Colonic mucosa (tissue), 4 donors: ENCODE measurements at regions not wholly inside any gene's neighbourhood (a gene's known extent, or its start where the extent isn't known, plus 50 kb on each side); places are given as distances from the start of the nearest gene placed in this dataset.

Source experiments
- DNase-seq: peaks from one replicate; pipeline ENCODE4 v3.0.0-alpha.2; 2020
- H3K27ac ChIP-seq: fragments of 200-600 bp; one replicate; pipeline ENCODE4 v1.8.0; 2021
- H3K27me3 ChIP-seq: fragments of 200-600 bp; one replicate; pipeline ENCODE4 v1.8.0; 2021
- H3K36me3 ChIP-seq: fragments of 200-600 bp; one replicate; pipeline ENCODE4 v1.8.0; 2021
- H3K4me1 ChIP-seq: fragments of 200-600 bp; one replicate; pipeline ENCODE4 v1.8.0; 2021; ENCODE audit warnings: mild to moderate bottlenecking
- H3K4me3 ChIP-seq: fragments of 200-600 bp; one replicate; pipeline ENCODE4 v1.8.0; 2021
- H3K9ac ChIP-seq, 2 donors: one replicate each; pipeline ENCODE4 v1.7.0; 2013; ENCODE audit warnings: control low read depth in 2 of 2, low read depth in 2 of 2, low read length in 2 of 2
- H3K9me3 ChIP-seq: fragments of 200-600 bp; one replicate; pipeline ENCODE4 v1.8.0; 2021
- CTCF ChIP-seq: fragments of 200-600 bp; IDR thresholded peaks from one replicate; pipeline ENCODE4 v1.8.0; 2022; ENCODE audit warnings: antibody characterized with exemption, mild to moderate bottlenecking
- intact Hi-C: fragments of 100-400 bp; cut with DNase I; formaldehyde crosslinking; loops from one replicate; pipeline ENCODE4 v1.14.1; 2022
- donor health status: healthy.
- donor health status: DM: no; HTN: no; CAD: no.
- donor health status: DM: no; HTN: no; CAD: no.

- Histone ChIP-seq H3K4me1 (no peaks in the 10 kb centered on the region), H3K4me3 (no peak overlapping the region), H3K27me3 (peaks cover 6% of the 10 kb centered on the region), H3K9ac (no peak overlapping the region), H3K9me3 (no peaks in the 10 kb centered on the region), H3K27ac (no peak overlapping the region), H3K36me3 (no peaks in the 10 kb centered on the region)
- intact Hi-C loops: no loop called here
- TF ChIP-seq CTCF: no peak
- no peak for DNase-seq
These were observed 82.4 kb upstream of the POU3F1 start for GRCh38 chr1:38128926-38129453.

GRCh38 chr1:38128511-38128910 lies 81.9 kb upstream of the POU3F1 start:
- Histone ChIP-seq H3K4me1 (no peaks in the 10 kb centered on the region), H3K4me3 (no peak overlapping the region), H3K27me3 (peaks cover 2% of the 10 kb centered on the region), H3K36me3 (no peaks in the 10 kb centered on the region), H3K27ac (no peak overlapping the region), H3K9ac (no peak overlapping the region), H3K9me3 (no peaks in the 10 kb centered on the region)
- TF ChIP-seq CTCF: no peak
- intact Hi-C loops: no loop called here
- DNase-seq: no peak

- Histone ChIP-seq H3K9ac (no peak overlapping the region), H3K27me3 (no peaks in the 10 kb centered on the region), H3K27ac (no peak overlapping the region), H3K4me3 (no peak overlapping the region), H3K36me3 (no peaks in the 10 kb centered on the region), H3K4me1 (no peaks in the 10 kb centered on the region), H3K9me3 (no peaks in the 10 kb centered on the region)
- TF ChIP-seq CTCF: no peak
- DNase-seq: no peak
- intact Hi-C loops: no loop called here
These were observed 80.8 kb upstream of the POU3F1 start for GRCh38 chr1:38127428-38127827.

GRCh38 chr1:38126970-38127369 lies 80.4 kb upstream of the POU3F1 start:
- intact Hi-C loops: no loop called here
- H3K9ac ChIP-seq: no peak overlapping the region
- TF ChIP-seq CTCF: no peak
- H3K36me3 ChIP-seq: no peaks in the 10 kb centered on the region
- H3K9me3 ChIP-seq: no peaks in the 10 kb centered on the region
- no peaks in the 10 kb centered on the region for H3K27me3 ChIP-seq
- no peak overlapping the region for H3K4me3 ChIP-seq
- DNase-seq: no peak
- H3K27ac ChIP-seq: no peak overlapping the region
- H3K4me1 ChIP-seq: no peaks in the 10 kb centered on the region

GRCh38 chr1:38125837-38126520 lies 79.4 kb upstream of the POU3F1 start:
- Histone ChIP-seq H3K4me3 (no peak overlapping the region), H3K36me3 (no peaks in the 10 kb centered on the region), H3K27ac (no peak overlapping the region), H3K4me1 (no peaks in the 10 kb centered on the region), H3K9me3 (no peaks in the 10 kb centered on the region), H3K9ac (no peak overlapping the region), H3K27me3 (no peaks in the 10 kb centered on the region)
- no peak for DNase-seq
- intact Hi-C loops: no loop called here
- TF ChIP-seq CTCF: no peak
